Activated B cell treated with CpG ODN at 0.5 μM for 24 hours (primary cell): ENCODE measurements at regions not wholly inside any gene's neighbourhood (a gene's known extent, or its start where the extent isn't known, plus 50 kb on each side); places are given as distances from the start of the nearest gene placed in this dataset.

Experiments
- ATAC-seq: fragments of 200-7000 bp; cut with Tn5 transposase; one replicate; pipeline ENCODE4 v1.10.0; 2021; ENCODE audit warnings: low read depth, mild to moderate bottlenecking, moderate library complexity
- CTCF ChIA-PET: fragments of 350-600 bp; sonication (Branson Sonifier 250); formaldehyde crosslinking; loops from one replicate; lab custom pipeline; 2021; ENCODE audit warnings: antibody characterized with exemption; lab: Charles Lee
- POLR2A ChIA-PET: fragments of 350-600 bp; sonication (Branson Sonifier 250); formaldehyde crosslinking; loops from one replicate; lab custom pipeline; 2021; ENCODE audit warnings: antibody characterized with exemption; lab: Charles Lee
- DNase-seq: peaks from one replicate; pipeline ENCODE4 v3.0.0; 2022
- H3K27ac Mint-ChIP-seq: one replicate; pipeline ENCODE4 v1.8.0; 2020; ENCODE audit warnings: mixed read lengths
- H3K27me3 Mint-ChIP-seq: one replicate; pipeline ENCODE4 v1.8.0; 2021; ENCODE audit warnings: mixed read lengths
- H3K36me3 Mint-ChIP-seq: one replicate; pipeline ENCODE4 v1.8.0; 2021; ENCODE audit warnings: low read depth, mixed read lengths
- H3K4me1 Mint-ChIP-seq: one replicate; pipeline ENCODE4 v1.8.0; 2021; ENCODE audit warnings: mixed read lengths
- H3K4me3 Mint-ChIP-seq: one replicate; pipeline ENCODE4 v1.8.0; 2020; ENCODE audit warnings: mild to moderate bottlenecking, mixed read lengths
- H3K9me3 Mint-ChIP-seq: one replicate; pipeline ENCODE4 v1.8.0; 2020; ENCODE audit warnings: mixed read lengths
- intact Hi-C: fragments of 100-400 bp; cut with micrococcal nuclease; formaldehyde crosslinking; loops from one replicate; pipeline ENCODE4 v1.15.1; 2024
- TF ChIP-seq, protein P1 (sequence below): fragments of 200-600 bp; IDR thresholded peaks from one replicate; pipeline ENCODE4 v1.8.0; 2022; ENCODE audit warnings: antibody characterized with exemption, mild to moderate bottlenecking

DNA sequence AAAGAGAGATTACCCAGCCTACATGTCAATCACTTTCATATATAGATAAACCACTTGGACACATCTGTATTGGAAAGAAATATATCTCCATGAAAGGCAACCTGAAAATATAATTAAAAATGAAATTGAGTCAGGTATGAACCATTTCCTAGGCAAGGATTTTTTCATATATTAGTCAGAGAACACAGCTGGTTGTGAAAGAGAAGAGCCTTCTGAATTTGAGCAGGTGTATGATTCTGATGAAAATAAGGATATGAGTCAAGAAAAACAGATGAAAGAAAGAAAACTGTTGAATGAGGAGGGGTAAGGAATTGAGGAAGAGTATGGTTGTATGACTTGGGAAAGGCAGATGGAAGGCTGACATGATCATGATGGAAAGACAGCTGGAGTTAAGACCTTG, 441.1 kb downstream of the HAO1 start:
- ATAC-seq = no peak
- TF ChIP-seq, protein P1, sequence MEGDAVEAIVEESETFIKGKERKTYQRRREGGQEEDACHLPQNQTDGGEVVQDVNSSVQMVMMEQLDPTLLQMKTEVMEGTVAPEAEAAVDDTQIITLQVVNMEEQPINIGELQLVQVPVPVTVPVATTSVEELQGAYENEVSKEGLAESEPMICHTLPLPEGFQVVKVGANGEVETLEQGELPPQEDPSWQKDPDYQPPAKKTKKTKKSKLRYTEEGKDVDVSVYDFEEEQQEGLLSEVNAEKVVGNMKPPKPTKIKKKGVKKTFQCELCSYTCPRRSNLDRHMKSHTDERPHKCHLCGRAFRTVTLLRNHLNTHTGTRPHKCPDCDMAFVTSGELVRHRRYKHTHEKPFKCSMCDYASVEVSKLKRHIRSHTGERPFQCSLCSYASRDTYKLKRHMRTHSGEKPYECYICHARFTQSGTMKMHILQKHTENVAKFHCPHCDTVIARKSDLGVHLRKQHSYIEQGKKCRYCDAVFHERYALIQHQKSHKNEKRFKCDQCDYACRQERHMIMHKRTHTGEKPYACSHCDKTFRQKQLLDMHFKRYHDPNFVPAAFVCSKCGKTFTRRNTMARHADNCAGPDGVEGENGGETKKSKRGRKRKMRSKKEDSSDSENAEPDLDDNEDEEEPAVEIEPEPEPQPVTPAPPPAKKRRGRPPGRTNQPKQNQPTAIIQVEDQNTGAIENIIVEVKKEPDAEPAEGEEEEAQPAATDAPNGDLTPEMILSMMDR = no peak
- H3K27me3 Mint-ChIP-seq = no peaks in the 10 kb centered on the region
- H3K4me1 Mint-ChIP-seq = no peaks in the 10 kb centered on the region
- ChIA-PET POLR2A (no interaction called here), CTCF (no interaction called here)
- peaks cover 7% of the 10 kb centered on the region for H3K9me3 Mint-ChIP-seq
- intact Hi-C loops = no loop called here
- H3K27ac Mint-ChIP-seq = no peak overlapping the region
- H3K4me3 Mint-ChIP-seq = no peak overlapping the region
- no peak for DNase-seq
- no peaks in the 10 kb centered on the region for H3K36me3 Mint-ChIP-seq

- ChIA-PET POLR2A (no interaction called here), CTCF (no interaction called here)
- Mint-ChIP-seq H3K4me3 (no peak overlapping the region), H3K36me3 (no peaks in the 10 kb centered on the region), H3K27me3 (no peaks in the 10 kb centered on the region), H3K4me1 (no peaks in the 10 kb centered on the region), H3K27ac (no peak overlapping the region), H3K9me3 (no peaks in the 10 kb centered on the region)
- no peak for ATAC-seq
- TF ChIP-seq, protein P1 = no peak
- intact Hi-C loops = no loop called here
- no peak for DNase-seq
Measured at GRCh38 chr20:7500231-7500663, 440.0 kb downstream of the HAO1 start.

- DNase-seq = no peak
- Mint-ChIP-seq H3K4me1 (no peaks in the 10 kb centered on the region), H3K27me3 (no peaks in the 10 kb centered on the region), H3K36me3 (no peaks in the 10 kb centered on the region), H3K4me3 (no peak overlapping the region), H3K9me3 (no peaks in the 10 kb centered on the region), H3K27ac (no peak overlapping the region)
- no peak for ATAC-seq
- POLR2A ChIA-PET = no interaction called here
- TF ChIP-seq, protein P1 = no peak
- CTCF ChIA-PET = no interaction called here
- intact Hi-C loops = no loop called here
Measured at GRCh38 chr20:7503501-7503900, 436.8 kb downstream of the HAO1 start.

GRCh38 chr20:7505152-7505834, 435.0 kb downstream of the HAO1 start:
- Mint-ChIP-seq H3K4me1 (no peaks in the 10 kb centered on the region), H3K27ac (no peak overlapping the region), H3K9me3 (no peaks in the 10 kb centered on the region), H3K36me3 (no peaks in the 10 kb centered on the region), H3K4me3 (no peak overlapping the region), H3K27me3 (no peaks in the 10 kb centered on the region)
- ChIA-PET POLR2A (no interaction called here), CTCF (no interaction called here)
- intact Hi-C loops = no loop called here
- TF ChIP-seq, protein P1 = no peak
- DNase-seq = no peak
- no peak for ATAC-seq

DNA sequence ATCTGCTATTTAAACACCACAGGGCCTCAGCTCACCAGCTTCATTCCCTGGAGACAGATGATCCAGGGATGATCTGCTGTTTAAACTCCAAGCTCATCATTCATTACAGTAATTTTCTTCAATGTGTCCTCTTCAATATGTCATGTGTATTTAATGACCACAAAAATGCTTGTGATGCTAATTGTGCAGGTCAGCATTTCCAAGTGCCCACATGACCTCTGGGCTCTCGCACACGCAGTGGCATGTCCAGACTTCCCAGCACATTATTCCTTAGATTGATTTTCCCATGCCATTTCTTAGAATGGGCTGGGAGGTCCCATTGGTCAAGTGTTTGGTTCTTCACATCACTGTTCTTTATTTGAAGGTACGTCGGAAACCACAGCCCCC, 434.4 kb downstream of the HAO1 start:
- TF ChIP-seq, protein P1 = no peak
- Mint-ChIP-seq H3K27ac (no peak overlapping the region), H3K36me3 (no peaks in the 10 kb centered on the region), H3K4me3 (no peak overlapping the region), H3K4me1 (no peaks in the 10 kb centered on the region), H3K9me3 (no peaks in the 10 kb centered on the region), H3K27me3 (no peaks in the 10 kb centered on the region)
- ATAC-seq (no peak), DNase-seq (no peak)
- ChIA-PET POLR2A (no interaction called here), CTCF (no interaction called here)
- intact Hi-C loops = no loop called here
